Stromal cell of bone marrow (primary cell): ENCODE measurements at regions not wholly inside any gene's neighbourhood (a gene's known extent, or its start where the extent isn't known, plus 50 kb on each side); places are given as distances from the start of the nearest gene placed in this dataset.
A peak's percentile ranks its signal among the peaks of the same experiment; 100 is the strongest.
"Not testable (repeated sequence)": the region's sequence is repeated elsewhere in the genome, so short reads cannot be mapped to it uniquely, and the experiment has no call there.

Experiments
- DNase-seq: peaks from one replicate; pipeline ENCODE4 v3.0.0-alpha.2; 2012; ENCODE audit warnings: low read depth

DNA sequence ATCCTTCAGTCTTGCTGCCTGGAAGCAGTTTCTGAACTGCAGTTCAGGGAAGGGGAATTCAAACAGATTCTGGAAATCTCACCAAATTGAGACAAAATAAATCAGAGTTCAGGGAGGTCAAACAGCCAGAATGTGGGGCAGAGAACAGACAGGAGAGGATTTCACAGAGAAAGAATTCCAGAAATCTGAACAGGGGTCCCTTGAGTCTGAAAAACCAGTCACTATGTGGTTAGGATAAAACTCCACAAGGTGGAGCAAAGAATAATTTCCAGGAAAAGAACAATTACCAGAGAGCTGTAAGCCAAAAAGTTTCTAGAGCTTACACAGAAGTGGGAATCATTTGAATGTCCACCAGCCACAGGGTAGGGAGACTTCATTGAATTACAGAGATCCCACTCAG lies 84.7 kb downstream of the URB2 start:
- peak; percentile 8 for DNase-seq

DNA sequence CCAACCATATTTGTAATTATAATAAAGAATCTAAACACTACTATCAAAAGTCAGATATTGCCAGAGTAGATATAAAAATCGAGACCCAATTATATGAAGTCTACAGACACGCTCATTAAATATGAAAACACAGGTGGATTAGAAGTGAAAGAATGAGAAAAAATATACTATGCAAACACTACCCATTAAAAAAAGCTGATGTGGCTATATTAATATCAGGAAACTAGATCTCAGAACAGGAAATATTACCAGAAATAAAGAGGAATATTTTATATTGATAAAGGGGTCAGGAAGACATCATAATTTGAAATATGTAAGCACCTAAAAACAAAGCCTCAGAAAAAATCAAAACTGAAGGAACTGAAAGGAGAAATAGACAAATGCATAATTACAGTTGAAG lies 88.3 kb downstream of the URB2 start:
- DNase-seq = no peak

DNA sequence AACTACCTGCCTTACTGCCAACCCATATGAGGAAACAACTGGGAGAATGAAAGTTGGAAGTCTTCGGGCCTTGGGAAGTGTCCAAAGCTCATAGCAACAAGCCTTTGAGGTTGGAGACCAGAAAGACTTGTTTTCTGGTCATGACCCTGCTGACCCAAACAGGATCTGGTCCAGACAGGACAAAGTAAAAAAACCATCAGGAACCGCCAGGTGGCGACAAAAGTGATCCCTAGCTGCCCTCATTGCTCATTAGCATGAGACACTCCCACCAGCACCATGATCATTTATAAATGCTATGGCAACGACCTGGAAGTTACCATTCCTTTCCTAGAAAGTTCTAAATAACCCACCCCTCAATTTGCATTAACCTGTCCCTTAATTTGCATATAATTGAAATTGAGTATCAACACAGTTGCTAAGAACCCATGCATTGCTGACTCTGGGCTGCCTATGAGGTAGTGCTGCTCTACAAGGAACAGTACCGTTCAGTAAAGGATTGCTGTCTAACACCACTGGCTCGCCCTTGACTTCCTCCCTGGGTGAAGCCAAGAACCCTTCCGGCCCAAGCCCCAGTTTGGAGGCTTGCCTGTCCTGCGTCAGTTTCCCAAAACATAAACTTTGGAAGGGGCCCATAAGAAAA lies 89.0 kb downstream of the URB2 start:
- no peak for DNase-seq

DNA sequence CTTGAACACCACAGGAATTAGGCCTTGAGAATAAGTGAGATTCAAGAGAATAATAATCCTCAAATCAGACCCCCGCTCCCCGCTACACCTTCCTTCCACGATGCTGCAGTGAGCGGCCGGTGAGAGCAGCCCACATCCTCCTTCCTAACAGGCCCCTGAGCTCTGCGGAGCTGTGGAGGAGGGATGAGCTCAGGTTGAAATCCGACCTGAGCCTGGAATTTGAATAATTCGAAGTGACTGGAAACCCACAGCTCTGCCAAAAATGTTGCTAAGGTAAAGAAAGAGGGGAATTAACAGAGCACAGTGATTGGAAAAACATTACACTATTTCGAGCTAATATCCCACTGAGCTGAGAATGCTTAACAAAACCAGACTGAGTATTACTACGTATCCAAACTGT lies 90.0 kb downstream of the URB2 start:
- no peak for DNase-seq

DNA sequence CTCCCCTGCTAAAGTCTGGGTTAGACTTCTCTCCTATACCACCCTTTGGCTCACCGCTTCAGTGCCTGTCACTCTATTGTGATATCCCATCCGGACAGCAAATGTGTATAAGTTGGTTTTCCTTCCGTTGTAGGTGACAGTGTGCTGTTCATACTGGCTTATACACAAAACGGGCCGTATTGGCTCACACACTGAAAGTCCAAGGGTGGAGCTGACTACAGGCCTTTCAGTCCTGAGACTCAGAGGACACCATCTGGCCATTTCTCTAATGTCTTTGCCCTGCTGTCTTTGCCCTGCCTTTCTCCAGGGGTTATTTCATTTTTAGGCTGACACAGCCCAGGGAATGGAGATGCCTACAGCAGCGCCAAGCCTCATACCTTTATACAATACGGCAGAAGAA lies 90.7 kb downstream of the URB2 start:
- DNase-seq = no peak

DNA sequence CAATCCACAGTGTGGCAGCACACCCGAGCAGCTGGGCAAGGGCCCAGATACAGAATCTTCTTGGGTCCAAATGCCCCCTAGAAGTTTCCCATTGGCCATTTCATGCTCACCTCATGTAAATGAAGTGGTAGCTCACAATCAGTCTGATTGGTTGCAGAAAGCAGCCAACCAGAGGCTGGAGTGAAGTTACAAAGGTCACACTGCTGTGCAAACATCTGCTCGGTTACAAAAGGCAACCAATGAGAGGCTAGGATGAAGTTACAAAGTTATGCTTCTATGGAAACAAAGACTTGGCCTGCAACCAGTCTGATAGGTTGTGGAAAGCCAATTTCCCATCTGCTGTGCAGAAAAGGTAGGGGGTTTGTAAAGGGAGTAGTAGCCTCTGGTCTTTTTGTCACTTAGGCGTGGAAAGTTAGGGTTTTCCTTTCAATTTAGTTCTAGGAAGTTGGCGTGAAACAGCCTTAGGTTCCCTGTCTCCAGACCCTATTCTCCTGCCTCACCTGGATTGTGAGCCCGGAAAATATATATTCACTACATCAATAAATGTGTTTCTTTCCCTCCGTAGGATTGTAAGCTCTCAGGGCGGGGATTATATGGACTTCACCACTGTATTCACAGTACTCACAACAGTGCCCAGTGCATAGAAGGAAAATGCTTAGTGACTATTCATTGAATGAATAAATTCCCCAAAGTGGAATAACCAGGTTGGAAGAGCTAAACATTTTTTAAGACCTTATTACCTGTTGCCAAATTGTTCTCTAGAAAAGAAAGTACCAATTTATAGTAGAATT lies 91.9 kb downstream of the URB2 start:
- peak; percentile 7 for DNase-seq

DNA sequence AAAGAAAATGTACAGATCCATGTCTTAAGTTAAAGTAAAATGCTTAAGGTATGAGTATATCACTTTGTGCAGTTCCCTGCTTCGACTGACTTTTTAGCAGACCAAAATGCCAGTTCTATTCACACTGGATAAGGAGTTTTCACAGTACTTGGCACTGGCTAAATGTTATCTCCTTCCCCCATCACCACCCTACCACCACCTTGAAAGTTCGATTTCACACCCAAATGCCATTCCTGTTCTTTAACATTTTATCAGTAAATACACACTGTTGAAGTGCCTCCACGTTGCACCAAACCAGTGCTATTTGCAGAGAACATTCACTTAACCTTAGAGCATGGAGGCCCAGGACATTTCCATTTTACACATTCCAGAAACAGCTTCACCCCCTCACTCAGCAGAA lies 100.0 kb downstream of the URB2 start:
- DNase-seq = no peak

DNA sequence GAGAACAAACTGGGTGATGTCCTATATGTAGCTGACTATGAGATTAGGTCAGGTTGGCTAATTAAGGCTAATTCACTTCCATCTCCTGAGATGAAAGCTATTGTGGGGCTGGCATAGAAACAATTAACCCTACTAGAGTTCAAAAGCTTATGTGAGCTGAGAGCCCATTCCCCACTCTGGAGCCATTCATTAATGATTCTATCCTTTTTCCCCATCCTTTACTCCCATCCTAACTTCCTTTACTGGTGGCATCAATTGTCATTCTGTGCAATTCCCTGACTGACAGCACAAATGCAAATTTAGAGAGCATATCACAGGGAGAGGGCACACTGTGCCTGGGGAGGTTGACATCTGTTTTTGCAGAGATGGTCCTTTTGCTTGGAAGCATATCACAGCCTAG lies 103.9 kb downstream of the URB2 start:
- no peak for DNase-seq

DNA sequence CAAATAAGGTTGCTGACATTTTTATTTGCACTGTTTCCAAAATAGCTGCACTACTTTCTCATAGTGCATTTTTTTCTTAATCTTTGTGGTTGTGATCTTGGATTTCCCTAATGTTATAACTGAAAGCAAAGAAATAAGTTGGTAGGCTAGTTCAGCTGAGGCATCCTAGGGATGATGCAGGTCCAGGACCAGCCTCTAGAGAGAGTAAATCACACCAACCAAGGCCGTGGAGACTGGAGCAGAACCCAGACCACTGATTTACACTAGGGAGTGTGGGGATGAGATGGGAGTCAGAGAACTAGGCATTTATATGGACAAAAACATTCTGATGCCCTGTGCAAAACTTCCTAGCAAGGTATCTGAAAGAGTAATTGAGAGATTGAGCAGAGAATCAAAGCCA lies 104.5 kb downstream of the URB2 start:
- no peak for DNase-seq

DNA sequence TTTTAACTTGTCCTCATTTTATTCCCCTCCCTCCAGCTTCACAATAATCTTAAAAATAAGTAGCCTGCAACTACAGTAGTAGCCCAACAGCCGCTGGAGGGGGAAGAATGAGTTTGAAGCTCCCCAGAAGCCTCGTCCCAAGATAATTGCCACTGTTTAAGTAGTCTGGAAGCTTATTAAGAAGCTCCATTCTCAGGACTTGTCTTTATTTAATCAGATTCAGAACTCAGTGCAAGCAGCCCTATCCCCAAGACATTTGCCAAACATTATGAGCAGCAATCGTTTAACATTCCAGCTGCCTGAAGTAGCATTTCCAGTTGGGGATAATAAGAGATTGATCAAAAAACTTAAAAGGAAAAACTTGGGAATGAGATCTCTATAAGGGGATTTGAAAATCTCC lies 106.0 kb downstream of the URB2 start:
- no peak for DNase-seq

DNA sequence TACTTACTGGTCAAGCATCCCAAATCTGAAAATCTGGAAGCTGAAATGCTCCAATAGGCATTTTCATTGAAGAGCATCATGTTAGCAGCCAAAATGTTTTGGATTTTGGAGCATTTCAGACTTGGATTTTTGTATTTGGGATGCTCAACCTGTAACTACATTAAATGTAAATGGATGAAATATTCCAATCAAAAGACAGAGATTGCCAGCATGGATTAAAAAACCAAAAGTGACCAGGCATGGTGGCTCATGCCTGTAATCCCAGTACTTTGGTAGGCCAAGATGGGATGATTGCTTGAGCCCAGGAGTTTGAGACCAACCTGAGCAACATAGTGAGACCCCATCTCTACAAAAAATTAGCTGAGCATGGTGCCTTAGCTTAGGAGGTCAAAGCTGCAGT lies 110.3 kb downstream of the URB2 start:
- no peak for DNase-seq

DNA sequence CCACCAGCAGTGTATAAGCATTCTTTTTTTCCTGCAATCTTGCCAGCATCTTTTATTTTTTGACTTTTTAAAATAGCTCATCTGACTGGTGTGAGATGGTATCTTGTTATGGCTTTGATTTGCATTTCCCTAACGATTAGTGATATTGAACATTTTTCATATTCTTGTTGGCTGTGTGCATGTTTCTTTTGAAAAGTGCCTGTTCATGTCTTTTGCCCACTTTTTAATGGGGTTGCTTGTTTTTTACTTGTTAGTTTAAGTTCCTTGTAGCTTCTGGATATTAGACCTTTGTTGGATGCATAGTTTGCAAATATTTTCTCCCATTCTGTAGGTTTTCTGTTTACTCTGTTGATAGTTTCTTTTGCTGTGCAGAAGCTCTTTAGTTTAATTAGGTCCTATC lies 116.6 kb downstream of the URB2 start:
- DNase-seq = not testable (repeated sequence)

DNA sequence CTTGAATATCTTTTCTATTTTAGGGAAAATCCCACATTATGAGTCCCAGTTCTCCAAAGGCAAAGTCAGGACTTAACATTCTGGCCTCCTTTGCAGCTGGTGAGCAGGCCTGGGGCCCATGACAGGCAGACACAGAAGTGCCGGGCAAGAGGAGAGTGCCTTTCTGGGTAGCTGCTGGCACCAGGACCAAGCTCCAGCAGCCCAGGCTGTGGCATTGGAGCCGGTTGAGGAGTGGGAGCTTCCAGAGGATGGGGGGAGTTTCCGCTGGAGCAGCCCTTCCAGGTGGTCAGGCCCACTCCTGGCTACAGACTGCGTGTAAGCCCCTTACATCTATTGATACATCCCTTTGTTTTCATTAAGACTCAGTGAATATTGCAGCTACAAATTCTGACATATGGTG lies 123.9 kb downstream of the URB2 start:
- DNase-seq = no peak

DNA sequence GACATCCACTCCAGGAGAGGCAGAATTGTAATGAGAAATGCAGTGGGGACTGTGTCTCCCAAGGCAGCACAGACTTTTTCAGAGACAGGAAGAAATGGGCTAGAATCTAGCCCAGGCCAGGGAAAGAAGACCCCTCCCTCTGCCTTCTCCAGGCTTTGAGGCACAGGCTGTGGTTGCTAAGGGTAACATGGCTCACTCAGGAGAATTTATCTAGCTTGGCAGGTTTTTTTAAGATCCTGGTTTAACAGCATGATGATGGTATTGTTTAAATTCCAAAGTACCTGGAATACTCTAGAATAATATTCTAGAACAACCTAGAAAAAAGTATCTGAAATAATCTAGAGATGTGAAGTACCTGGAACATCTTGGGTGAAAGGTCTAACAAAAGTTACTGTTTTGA lies 125.6 kb downstream of the URB2 start:
- DNase-seq = no peak

DNA sequence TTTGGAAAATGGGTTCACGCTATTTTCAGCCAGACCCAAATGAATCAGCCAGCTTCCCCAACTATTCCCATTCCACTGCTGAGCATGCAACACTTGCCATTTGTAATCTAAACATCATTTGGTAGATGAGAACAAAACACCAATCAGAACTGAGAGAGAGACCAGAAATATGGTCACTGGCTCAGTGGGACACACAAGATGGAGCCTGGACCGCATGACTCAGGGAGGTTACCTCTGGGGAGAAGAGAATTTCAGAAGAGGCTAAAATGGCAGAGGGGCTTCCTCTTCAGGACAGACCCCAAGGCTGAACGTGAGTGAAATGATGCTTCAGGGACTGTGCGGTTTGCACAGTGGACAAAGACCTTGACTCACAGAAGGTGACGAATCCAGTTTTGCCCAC lies 126.6 kb downstream of the URB2 start:
- DNase-seq = no peak

DNA sequence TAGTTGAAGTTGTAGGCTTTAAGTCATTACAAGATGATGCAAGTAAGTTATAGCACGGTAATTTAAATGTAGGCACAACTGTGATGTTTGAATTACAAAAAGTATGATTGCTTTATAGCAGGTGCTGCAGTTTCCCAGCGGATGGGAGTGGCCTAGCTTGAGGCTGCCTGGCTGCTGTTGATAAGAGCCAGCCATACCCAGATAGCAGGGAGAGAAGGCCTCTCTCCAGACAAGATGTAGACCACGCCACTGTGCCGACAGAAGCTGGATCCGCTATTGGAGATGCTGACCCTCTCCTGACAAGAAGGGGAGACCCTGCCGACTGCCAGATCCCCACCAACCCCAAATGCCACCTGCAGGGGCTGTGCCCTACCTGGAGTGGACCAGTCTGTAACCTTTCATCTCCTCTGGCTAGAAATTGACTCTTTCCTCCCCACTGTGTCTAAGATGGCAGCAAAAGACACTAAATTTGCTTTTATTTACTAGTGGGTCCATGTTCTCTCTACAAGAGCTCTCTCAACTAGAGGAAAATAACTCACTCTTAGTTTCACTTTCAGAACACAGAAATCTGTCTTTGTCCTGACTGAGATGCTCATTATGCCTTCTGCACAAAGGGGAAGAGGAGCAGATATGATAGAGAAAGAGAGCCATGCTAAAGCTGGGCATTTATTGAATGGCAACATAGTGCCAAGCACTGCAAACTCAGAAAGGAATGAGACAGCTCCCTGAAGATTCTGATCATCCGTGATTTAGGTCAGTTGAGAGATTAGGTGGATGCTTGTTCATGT lies 127.9 kb downstream of the URB2 start:
- no peak for DNase-seq

DNA sequence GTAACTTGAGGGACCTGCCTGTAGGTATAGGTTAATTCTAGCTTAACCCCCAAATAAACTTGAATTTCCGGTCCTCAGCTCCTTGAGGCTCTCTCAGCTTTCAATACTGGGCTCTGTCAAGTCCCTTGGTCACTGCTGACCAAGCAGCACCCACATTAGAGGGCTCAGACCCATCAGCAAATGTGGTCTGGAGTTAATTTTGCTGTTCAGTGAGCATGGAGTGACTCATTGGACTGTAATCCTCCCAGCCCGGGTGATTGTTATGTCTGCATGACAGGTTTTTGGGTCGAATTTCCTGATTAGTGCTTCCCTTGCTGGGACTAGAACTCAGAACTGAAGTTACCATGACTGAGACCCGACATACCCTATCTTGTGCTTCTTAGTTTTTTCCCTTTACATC lies 130.6 kb downstream of the URB2 start:
- peak; percentile 21 for DNase-seq

DNA sequence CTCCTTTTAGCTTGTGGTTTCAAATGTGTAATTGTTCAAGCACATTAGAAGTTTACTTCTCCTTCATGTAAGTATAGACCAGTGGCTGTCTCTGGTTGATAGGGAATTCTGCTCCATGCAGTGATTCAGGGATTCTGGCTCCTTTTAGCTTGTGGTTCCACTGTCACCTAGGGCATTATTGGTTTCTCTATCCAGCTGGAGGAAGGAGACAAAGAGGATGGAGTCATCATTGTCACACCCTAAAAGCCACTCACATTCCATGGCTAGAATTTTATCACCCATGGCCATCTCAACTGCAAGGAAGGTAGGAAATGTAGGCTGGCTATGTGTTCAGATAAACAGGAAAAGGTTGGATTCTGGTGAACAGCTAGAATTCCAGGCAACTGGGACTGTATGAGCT lies 131.2 kb downstream of the URB2 start:
- DNase-seq = no peak

DNA sequence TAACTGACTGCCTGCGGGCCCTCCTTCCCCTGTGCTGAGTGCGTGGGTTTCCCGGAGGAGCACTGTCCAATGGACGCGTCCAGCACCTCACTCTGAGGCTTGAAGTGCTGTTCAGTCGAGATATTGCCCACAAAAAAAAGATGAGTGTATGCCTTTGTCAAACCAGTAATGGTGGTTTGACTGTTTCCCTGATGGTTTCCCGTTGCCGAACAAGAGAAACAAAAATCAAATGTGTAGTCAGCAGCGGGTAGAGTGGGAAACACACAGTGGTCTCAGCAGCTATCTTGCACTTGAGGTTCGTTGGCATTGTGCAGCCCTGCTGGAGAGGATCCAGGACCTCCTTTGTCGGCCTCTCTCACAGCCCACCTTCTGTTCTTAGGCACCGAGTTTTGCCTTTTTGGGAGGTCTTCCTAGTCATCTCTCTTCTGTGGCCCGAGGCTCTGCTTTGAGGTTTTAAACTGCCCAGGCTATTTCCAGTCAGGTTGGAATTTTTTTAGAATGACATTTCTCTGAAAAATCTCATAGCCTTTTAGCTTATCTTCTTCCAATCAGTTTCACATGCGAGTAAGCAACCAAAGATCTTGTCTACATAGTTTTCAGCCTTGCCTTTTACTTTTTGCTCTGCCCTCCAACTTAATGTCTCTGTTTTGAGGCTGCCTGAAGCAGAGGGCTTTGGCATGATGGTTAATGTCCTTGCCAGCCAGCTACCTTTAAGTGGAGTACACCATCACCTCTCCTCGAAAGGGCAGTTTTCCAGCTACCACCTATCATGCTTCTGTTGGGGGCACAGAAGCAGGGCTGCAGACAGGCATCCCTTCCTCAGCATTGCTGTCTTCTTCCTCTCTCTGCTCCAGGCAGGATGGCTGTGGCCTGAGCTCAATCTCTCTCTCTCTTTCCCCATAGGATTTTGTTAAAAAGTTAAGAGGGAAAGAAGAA lies 132.3 kb downstream of the URB2 start:
- DNase-seq = no peak

DNA sequence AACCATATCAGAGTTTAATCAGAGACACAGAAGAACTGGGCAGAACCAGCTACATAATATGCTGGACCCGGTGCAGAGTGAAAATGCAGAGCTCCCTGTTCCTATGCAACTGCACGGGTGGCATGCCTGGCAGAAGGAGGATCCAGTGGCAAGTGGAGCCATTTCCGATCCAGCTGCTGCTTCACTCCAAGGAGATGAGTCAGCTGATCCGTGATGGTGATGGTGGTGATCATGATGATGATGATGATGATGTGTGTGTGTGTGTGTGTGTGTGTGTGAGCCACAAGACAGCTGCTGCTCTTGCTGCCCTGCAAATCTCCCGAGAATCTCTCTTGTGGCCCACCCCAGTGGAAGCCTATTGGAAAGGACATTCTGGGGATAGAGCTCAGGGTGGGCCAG lies 133.0 kb downstream of the URB2 start:
- DNase-seq = peak; percentile 8

DNA sequence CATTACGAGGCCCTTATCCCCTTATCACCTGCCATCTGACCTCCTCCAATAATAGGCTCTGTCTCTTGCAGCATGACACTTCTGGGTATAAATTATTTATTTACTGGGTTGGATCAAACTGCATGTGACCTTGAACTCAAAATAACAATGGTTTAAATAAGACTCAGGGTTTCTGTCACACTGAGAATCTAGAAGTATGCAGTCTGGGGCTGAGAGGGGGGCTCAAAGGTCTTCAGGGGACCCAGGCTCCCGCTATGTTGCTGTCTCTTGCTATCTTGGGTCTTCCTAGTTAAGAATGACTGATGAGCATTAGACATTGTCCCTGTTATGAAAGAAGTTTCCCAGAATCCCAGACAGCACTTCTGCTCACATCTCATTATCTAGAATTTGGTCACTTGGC lies 133.5 kb downstream of the URB2 start:
- no peak for DNase-seq

DNA sequence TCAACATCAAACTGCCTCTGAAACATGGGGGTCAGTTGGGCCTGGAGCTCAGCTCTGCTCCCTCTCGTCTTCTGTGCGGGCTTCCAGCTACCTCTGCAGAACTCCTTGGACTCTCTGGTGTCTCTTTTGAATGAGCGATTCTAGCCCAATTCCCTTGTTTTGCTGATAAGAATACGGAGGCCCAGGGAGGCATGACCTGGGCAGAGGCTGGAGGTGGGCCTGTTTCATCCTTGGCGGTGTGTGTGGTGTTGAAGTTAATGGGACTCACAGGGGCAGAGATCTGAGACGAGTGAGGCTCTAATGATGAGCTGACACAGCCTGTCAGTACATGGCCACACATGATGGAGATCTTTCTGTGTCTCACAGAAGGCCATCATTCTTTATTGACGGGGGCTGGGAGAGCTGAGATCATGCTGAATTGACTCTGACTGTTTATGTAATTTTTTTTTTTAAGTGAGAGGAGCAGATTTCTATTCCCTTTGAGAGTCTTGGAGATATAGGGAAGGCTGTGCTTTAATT lies 134.5 kb downstream of the URB2 start:
- no peak for DNase-seq
